ENCODE measurements at regions not wholly inside any gene's neighbourhood (a gene's known extent, or its start where the extent isn't known, plus 50 kb on each side); places are given as distances from the start of the nearest gene placed in this dataset.

GRCh38 chr6:14681699-14682487 lies 564.0 kb upstream of the JARID2 start:
- FAIRE-seq: no peak

GRCh38 chr6:14682812-14683211 lies 563.1 kb upstream of the JARID2 start:
- FAIRE-seq: no peak

GRCh38 chr6:14689639-14690038 lies 556.2 kb upstream of the JARID2 start:
- FAIRE-seq: no peak

- FAIRE-seq: no peak
These were observed 555.5 kb upstream of the JARID2 start for GRCh38 chr6:14690120-14691056.

GRCh38 chr6:14692208-14692607 lies 553.7 kb upstream of the JARID2 start:
- FAIRE-seq: no peak

GRCh38 chr6:14693301-14694192 lies 552.3 kb upstream of the JARID2 start:
- no peak for FAIRE-seq

- no peak for FAIRE-seq
These were observed 551.6 kb upstream of the JARID2 start for GRCh38 chr6:14694308-14694707.

GRCh38 chr6:14695579-14695978 lies 550.3 kb upstream of the JARID2 start:
- no peak for FAIRE-seq

GRCh38 chr6:14696367-14696766 lies 549.5 kb upstream of the JARID2 start:
- no peak for FAIRE-seq

- FAIRE-seq: no peak
These were observed 548.4 kb upstream of the JARID2 start for GRCh38 chr6:14697427-14697826.

GRCh38 chr6:14699803-14700601 lies 545.9 kb upstream of the JARID2 start:
- FAIRE-seq: no peak

GRCh38 chr6:14701946-14702345 lies 543.9 kb upstream of the JARID2 start:
- FAIRE-seq: no peak

- FAIRE-seq: no peak
These were observed 543.2 kb upstream of the JARID2 start for GRCh38 chr6:14702678-14703077.

- FAIRE-seq: no peak
These were observed 542.3 kb upstream of the JARID2 start for GRCh38 chr6:14703586-14703985.

GRCh38 chr6:14704383-14705271 lies 541.2 kb upstream of the JARID2 start:
- FAIRE-seq: no peak

- no peak for FAIRE-seq
These were observed 540.0 kb upstream of the JARID2 start for GRCh38 chr6:14705841-14706377.

- no peak for FAIRE-seq
These were observed 539.4 kb upstream of the JARID2 start for GRCh38 chr6:14706378-14706929.

- no peak for FAIRE-seq
These were observed 538.6 kb upstream of the JARID2 start for GRCh38 chr6:14707276-14707675.

GRCh38 chr6:14707971-14708465 lies 537.9 kb upstream of the JARID2 start:
- no peak for FAIRE-seq

GRCh38 chr6:14709066-14709670 lies 536.7 kb upstream of the JARID2 start:
- FAIRE-seq: no peak
